Left ventricle myocardium inferior (tissue), 1 donor: ENCODE measurements at regions not wholly inside any gene's neighbourhood (a gene's known extent, or its start where the extent isn't known, plus 50 kb on each side); places are given as distances from the start of the nearest gene placed in this dataset.

Experiments used
- DNase-seq: peaks from one replicate; pipeline ENCODE4 v3.0.0-alpha.2; 2020
- H3K27ac ChIP-seq: fragments of 200-600 bp; replicated peaks from 2 replicates; pipeline ENCODE4 v1.8.0; 2021
- H3K27me3 ChIP-seq: fragments of 200-600 bp; 2 replicates; pipeline ENCODE4 v1.8.0; 2021; ENCODE audit warnings: low read depth
- H3K36me3 ChIP-seq: fragments of 200-600 bp; 2 replicates; pipeline ENCODE4 v1.8.0; 2021
- H3K4me1 ChIP-seq: fragments of 200-600 bp; 2 replicates; pipeline ENCODE4 v1.8.0; 2021
- H3K4me3 ChIP-seq: fragments of 200-600 bp; 2 replicates; pipeline ENCODE4 v1.8.0; 2021; ENCODE audit warnings: mild to moderate bottlenecking, moderate library complexity
- H3K9me3 ChIP-seq: fragments of 200-600 bp; replicated peaks from 2 replicates; pipeline ENCODE4 v1.8.0; 2021
- intact Hi-C: fragments of 100-400 bp; cut with micrococcal nuclease; formaldehyde crosslinking; loops from one replicate; pipeline ENCODE4 v1.11.0; 2022
- TF ChIP-seq, protein P1 (sequence below): fragments of 200-600 bp; IDR thresholded peaks from 2 replicates; pipeline ENCODE4 v1.8.0; 2021; ENCODE audit warnings: antibody characterized with exemption, mild to moderate bottlenecking, borderline replicate concordance
- donor health status: DM: no; HTN: yes; CAD: no; lungs with severe emphysema.

DNA sequence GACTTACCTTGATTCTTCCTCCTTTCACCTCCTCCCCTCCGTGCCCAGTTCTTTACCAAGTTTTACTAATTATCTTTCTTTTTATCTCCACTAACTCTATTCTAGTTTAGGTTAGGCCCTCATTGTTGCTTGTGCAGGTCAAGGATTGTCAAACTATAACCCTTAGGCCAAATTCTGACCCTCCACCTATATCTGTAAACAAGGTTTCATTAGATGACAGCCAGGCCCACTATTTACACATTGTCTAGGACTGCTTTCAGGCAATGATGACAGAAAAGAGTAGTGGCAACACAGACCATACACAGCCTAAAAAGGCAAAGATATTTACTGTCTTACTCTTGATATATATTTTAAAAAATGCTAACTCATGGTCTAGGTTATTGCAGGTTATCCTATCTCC is 212.0 kb downstream of the RAD51AP2 start:
- intact Hi-C loops = no loop called here
- Histone ChIP-seq H3K4me3 (no peak overlapping the region), H3K4me1 (no peaks in the 10 kb centered on the region), H3K27ac (no peak overlapping the region), H3K27me3 (peaks cover under 1% of the 10 kb centered on the region), H3K36me3 (no peaks in the 10 kb centered on the region), H3K9me3 (no peaks in the 10 kb centered on the region)
- no peak for DNase-seq
- TF ChIP-seq, protein P1, sequence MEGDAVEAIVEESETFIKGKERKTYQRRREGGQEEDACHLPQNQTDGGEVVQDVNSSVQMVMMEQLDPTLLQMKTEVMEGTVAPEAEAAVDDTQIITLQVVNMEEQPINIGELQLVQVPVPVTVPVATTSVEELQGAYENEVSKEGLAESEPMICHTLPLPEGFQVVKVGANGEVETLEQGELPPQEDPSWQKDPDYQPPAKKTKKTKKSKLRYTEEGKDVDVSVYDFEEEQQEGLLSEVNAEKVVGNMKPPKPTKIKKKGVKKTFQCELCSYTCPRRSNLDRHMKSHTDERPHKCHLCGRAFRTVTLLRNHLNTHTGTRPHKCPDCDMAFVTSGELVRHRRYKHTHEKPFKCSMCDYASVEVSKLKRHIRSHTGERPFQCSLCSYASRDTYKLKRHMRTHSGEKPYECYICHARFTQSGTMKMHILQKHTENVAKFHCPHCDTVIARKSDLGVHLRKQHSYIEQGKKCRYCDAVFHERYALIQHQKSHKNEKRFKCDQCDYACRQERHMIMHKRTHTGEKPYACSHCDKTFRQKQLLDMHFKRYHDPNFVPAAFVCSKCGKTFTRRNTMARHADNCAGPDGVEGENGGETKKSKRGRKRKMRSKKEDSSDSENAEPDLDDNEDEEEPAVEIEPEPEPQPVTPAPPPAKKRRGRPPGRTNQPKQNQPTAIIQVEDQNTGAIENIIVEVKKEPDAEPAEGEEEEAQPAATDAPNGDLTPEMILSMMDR = no peak

DNA sequence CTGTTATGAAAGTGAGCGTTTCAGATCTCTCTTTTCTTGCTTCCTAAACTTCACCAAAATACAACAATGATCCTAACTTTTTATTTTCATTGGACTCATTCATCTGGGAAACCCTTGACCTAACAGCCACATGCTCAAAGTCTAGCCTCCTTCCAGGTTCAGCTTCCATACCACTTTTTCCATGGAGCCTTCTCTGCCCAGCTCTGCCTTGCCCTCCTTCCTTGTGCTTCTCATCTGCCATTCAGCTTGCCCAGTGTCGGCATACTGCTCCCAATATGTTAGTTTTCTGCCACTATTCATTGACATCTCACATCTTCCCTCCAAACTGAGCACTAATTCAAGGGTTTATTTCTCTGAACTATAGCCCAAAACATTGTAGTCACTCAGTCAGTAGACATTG is 214.7 kb downstream of the RAD51AP2 start:
- TF ChIP-seq, protein P1 = no peak

DNA sequence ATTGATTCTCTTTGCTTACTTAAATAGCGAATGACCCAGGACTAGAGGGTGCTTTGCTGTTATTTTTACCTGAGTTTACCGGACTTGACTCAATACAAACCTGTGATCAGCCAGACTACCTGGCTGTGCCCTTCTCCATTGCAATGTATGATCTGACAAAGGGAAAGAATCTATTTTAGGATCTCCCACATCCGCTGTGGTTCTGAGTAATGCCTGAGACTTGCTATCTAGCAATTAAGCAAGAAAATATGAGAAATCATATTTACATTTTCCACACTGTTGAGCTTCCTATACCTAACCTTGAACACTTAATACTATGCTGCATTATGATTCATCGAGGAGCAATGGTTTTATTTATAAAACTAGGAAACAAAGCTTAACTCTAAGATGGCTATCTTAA is 215.2 kb downstream of the RAD51AP2 start:
- DNase-seq = no peak
- no peaks in the 10 kb centered on the region for H3K36me3 ChIP-seq
- TF ChIP-seq, protein P1 = no peak
- intact Hi-C loops = no loop called here
- peaks cover 9% of the 10 kb centered on the region for H3K27me3 ChIP-seq
- no peaks in the 10 kb centered on the region for H3K9me3 ChIP-seq
- no peaks in the 10 kb centered on the region for H3K4me1 ChIP-seq
- H3K27ac ChIP-seq = no peak overlapping the region
- no peak overlapping the region for H3K4me3 ChIP-seq

More for the DNA sequence above, 214.7 kb downstream of the RAD51AP2 start:
- no peaks in the 10 kb centered on the region for H3K4me1 ChIP-seq
- peaks cover 9% of the 10 kb centered on the region for H3K27me3 ChIP-seq
- H3K36me3 ChIP-seq = no peaks in the 10 kb centered on the region
- no peak overlapping the region for H3K27ac ChIP-seq
- intact Hi-C loops = no loop called here
- no peak for DNase-seq
- no peak overlapping the region for H3K4me3 ChIP-seq
- no peaks in the 10 kb centered on the region for H3K9me3 ChIP-seq

DNA sequence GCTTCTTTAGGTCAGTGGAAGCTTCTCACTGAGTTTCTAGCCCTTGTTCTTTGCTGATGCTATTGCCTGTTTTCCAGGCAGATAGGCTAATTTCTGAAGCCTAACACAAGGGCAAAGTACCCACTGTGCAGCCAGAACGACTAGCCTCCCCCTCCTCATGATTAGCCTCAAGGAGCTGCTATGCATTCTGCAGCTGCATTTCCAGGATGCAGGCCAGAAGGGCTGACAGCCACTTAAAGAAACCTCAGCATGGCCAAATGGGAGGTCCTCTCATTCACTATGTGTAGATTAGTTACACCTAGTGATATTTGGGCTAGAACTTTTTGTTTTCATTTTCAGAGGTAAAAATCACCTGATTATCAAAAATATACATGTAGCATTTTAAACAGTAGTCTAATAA is 216.0 kb downstream of the RAD51AP2 start:
- intact Hi-C loops = no loop called here
- no peak for DNase-seq
- TF ChIP-seq, protein P1 = no peak

DNA sequence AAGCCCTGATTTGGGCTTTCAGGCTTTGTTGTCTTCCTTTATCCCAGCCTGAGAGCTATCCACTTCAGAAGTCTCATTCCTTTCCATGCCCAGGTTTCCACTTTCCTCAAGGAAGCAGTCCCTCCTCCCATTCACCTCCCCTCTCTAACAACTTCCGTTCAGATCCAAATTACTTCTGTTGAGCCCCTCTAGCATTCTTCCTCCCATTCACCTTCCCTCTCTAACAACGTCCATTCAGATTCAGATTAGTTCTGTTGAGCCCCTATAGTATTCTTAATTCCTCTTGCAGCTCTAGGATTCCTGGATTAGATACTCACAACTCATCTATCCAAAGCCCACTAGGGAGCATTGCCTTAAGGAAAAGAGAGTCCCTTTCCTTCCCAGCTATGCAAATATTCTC is 216.8 kb downstream of the RAD51AP2 start:
- H3K27me3 ChIP-seq = peaks cover 9% of the 10 kb centered on the region
- no peak for DNase-seq
- no peaks in the 10 kb centered on the region for H3K36me3 ChIP-seq
- no peak overlapping the region for H3K4me3 ChIP-seq
- no peaks in the 10 kb centered on the region for H3K4me1 ChIP-seq
- H3K9me3 ChIP-seq = no peaks in the 10 kb centered on the region
- no peak overlapping the region for H3K27ac ChIP-seq
- TF ChIP-seq, protein P1 = no peak
- intact Hi-C loops = no loop called here

More for the DNA sequence above, 216.0 kb downstream of the RAD51AP2 start:
- peaks cover 9% of the 10 kb centered on the region for H3K27me3 ChIP-seq
- no peaks in the 10 kb centered on the region for H3K36me3 ChIP-seq
- H3K27ac ChIP-seq = no peak overlapping the region
- H3K9me3 ChIP-seq = no peaks in the 10 kb centered on the region
- H3K4me1 ChIP-seq = no peaks in the 10 kb centered on the region
- H3K4me3 ChIP-seq = no peak overlapping the region
